ENCODE measurements at regions not wholly inside any gene's neighbourhood (a gene's known extent, or its start where the extent isn't known, plus 50 kb on each side); places are given as distances from the start of the nearest gene placed in this dataset.

DNA sequence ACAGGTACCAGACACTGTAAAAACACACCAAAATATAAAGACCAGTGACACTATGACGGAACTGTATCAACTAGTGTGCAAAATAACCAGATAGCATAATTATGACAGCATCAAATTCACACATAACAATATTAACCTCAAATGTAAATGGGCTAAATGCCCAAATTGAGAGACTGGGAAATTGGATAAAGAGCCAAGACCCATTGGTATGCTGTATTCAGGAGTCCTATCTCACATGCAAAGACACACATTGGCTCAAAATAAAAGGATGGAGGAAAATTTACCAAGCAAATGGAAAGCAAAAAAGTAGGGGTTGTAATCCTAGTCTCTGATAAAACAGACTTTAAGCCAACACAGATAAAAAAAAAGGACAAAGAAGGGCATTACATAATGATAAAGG lies 416.3 kb upstream of the ZNF608 start:
- no peak for ATAC-seq
- intact Hi-C loops (cut with DNase I, micrococcal nuclease): no loop called here
- H3K9me3 ChIP-seq: peaks cover 12% of the 10 kb centered on the region

DNA sequence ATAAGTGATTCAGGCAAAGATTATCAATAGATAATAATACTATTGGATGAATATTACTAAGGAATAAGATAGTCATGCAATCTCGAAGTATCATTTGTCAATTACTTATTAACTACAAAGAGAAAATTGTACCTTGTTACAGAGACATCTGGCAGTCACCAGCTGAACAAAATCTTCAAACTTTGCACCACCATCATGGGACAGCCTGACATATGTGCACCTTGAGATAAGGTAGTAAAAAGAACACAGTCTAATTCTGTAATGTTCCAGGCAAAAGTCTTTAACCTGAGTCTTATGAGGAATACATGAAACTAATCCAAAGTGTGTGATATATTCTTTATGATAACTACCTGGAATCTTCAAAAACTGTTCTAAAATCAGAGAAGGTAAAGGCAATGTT lies 423.0 kb upstream of the ZNF608 start:
- TF ChIP-seq, protein P1, sequence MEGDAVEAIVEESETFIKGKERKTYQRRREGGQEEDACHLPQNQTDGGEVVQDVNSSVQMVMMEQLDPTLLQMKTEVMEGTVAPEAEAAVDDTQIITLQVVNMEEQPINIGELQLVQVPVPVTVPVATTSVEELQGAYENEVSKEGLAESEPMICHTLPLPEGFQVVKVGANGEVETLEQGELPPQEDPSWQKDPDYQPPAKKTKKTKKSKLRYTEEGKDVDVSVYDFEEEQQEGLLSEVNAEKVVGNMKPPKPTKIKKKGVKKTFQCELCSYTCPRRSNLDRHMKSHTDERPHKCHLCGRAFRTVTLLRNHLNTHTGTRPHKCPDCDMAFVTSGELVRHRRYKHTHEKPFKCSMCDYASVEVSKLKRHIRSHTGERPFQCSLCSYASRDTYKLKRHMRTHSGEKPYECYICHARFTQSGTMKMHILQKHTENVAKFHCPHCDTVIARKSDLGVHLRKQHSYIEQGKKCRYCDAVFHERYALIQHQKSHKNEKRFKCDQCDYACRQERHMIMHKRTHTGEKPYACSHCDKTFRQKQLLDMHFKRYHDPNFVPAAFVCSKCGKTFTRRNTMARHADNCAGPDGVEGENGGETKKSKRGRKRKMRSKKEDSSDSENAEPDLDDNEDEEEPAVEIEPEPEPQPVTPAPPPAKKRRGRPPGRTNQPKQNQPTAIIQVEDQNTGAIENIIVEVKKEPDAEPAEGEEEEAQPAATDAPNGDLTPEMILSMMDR (IDR thresholded peaks at IDR 0.05): no peak
- ATAC-seq (no peak), DNase-seq (no peak)
- Histone ChIP-seq H3K4me3 (no peak overlapping the region), H3K9me3 (peaks cover 9% of the 10 kb centered on the region), H3K36me3 (ENCODE audit: low read depth) (no peaks in the 10 kb centered on the region), H3K4me1 (ENCODE audit: low read depth) (no peaks in the 10 kb centered on the region)
- intact Hi-C loops (cut with DNase I, micrococcal nuclease): no loop called here

More for the DNA sequence above, 416.3 kb upstream of the ZNF608 start:
- Histone ChIP-seq H3K4me3 (no peak overlapping the region), H3K4me1 (ENCODE audit: low read depth) (no peaks in the 10 kb centered on the region), H3K36me3 (ENCODE audit: low read depth) (no peaks in the 10 kb centered on the region)
- no peak for DNase-seq
- TF ChIP-seq, protein P1 (IDR thresholded peaks at IDR 0.05): no peak

DNA sequence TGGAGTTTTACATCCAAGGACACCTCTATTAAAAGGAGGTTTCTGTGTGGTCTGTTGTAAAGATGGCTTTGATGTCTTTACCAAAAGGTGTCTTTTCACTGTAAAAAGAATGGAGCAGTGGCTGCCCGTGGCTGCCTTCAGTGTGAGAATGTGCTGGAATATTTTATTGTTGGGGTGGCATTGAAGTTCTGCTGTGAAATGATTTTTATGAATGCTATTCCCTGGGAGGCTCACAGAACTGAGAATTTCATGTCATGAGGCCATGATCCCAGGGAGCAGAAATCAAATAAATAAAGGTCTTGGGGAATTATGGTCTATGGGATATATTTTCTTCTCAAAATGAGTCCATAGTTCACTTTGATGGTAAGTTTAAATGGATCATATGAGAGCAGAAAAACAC lies 425.2 kb upstream of the ZNF608 start:
- DNase-seq (no peak), ATAC-seq (no peak)
- Histone ChIP-seq H3K36me3 (ENCODE audit: low read depth) (no peaks in the 10 kb centered on the region), H3K9me3 (peaks cover 3% of the 10 kb centered on the region), H3K4me1 (ENCODE audit: low read depth) (peaks cover 5% of the 10 kb centered on the region), H3K4me3 (no peak overlapping the region)
- TF ChIP-seq, protein P1 (IDR thresholded peaks at IDR 0.05): no peak
- intact Hi-C loops (cut with DNase I, micrococcal nuclease): no loop called here

DNA sequence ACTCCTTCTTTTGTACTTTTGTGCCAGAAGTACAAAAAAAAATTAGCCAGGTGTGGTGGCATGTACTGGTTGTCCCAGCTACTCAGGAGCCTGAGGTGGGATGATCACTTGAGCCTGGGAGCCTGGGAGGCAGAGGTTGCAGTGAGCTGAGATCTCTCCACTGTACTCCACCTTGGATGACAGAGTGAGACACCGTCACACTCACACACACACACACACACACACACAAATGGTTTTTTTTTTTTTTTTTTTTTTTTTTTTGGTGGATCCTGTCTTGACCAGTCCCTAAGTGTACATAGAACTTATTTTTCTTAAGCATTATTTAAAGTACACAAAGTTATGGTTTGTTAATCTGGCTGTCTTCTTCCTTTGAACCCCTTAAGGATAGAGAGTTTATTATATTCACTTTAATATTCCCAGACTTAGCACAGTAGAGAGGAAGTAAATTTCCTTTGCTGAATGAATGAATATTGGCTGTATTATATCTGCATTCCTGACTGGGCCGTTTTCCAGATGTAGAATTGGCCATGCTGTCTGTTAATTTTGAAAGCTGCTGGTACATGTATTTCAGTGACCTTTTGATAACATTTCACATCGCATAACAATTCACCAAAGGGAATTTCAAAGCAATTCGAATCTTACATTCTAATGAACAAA lies 429.0 kb upstream of the ZNF608 start:
- Histone ChIP-seq H3K4me3 (no peak overlapping the region), H3K36me3 (ENCODE audit: low read depth) (no peaks in the 10 kb centered on the region), H3K4me1 (ENCODE audit: low read depth) (peaks cover 5% of the 10 kb centered on the region), H3K9me3 (peaks cover 5% of the 10 kb centered on the region)
- intact Hi-C loops (cut with DNase I, micrococcal nuclease): no loop called here
- peak in 1 of 3 donors; percentile 42 for DNase-seq
- ATAC-seq: peak; percentile 46
- TF ChIP-seq, protein P1 (IDR thresholded peaks at IDR 0.05): no peak

DNA sequence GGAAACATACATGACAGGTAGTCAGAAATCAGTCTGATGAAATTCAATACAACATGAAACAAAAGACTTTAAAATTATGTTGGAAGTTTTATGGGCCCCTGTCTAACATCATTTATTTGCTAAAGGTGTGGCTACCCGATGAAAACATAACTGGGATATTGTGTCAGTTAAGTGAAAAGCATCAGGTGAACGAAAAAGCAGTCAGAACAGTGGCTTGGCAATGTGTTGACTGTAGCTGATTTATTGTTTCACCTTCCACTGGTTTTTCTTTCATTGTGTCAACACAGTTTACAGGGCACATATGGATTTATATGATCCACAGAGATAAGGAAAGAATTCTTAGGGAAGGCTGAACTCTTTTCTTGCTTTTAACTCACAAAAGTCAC lies 429.6 kb upstream of the ZNF608 start:
- TF ChIP-seq, protein P1 (IDR thresholded peaks at IDR 0.05): no peak
- Histone ChIP-seq H3K9me3 (peaks cover 5% of the 10 kb centered on the region), H3K4me3 (no peak overlapping the region), H3K36me3 (ENCODE audit: low read depth) (no peaks in the 10 kb centered on the region), H3K4me1 (ENCODE audit: low read depth) (peaks cover 5% of the 10 kb centered on the region)
- DNase-seq: peak in 1 of 3 donors; percentile 47
- intact Hi-C loops (cut with DNase I, micrococcal nuclease): no loop called here
- peak; percentile 96 for ATAC-seq

DNA sequence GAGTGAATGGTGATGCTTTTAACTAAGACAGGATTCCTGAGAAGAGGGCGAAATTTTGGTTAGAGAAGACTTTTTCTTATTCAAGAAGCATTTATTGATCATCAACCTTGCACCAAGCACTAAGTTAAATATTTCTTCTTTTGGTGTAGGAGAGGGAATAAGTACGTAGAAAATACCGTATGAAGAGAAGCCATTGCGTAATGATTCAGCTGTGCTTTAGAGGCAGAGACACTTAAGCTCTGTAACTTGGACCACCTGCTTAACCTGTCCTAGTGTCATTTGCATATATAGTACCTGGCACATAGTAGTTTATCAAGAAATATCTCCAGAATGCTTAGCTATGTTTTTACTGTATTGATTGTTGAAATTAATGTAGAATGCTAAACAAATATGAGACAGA lies 430.9 kb upstream of the ZNF608 start:
- DNase-seq (no peak), ATAC-seq (no peak)
- intact Hi-C loops (cut with DNase I, micrococcal nuclease): no loop called here
- Histone ChIP-seq H3K9me3 (peaks cover 5% of the 10 kb centered on the region), H3K36me3 (ENCODE audit: low read depth) (no peaks in the 10 kb centered on the region), H3K4me1 (ENCODE audit: low read depth) (peaks cover 5% of the 10 kb centered on the region), H3K4me3 (no peak overlapping the region)
- TF ChIP-seq, protein P1 (IDR thresholded peaks at IDR 0.05): no peak

Measured in mucosa of descending colon (tissue), 3 donors.